ENCODE measurements at regions not wholly inside any gene's neighbourhood (a gene's known extent, or its start where the extent isn't known, plus 50 kb on each side); places are given as distances from the start of the nearest gene placed in this dataset.

DNA sequence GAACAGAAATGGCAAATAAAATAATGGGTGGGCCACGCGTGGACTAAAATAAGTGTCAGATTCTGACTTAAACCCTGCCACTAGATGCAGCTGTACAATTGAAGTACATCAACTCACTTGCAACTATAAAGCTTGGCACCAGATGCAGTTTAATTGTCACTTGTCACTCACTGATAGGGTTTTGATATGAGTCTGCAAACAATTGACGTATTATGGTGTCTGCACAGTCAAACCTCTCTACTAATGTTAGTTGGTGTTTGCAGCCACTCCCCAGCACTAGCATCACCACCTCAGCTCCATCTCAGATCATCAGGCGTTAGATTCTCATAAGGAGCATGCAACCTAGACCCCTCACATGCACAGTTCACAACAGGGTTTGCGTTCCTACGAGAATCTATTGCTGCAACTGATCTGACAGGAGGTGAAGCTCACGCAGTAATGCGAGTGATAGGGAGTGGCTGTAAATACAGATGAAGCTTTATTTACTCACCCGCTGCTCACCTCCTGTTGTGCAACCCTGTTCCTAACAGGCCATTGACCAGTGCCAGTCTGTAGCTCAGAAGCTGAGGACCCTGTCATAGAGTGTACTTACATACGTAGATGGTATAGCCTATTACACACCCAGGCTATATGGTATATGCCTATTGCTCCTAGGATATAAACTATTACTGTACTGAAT is 72.1 kb upstream of the SEMA6A start:
- TF ChIP-seq YY1 (IDR thresholded peaks at IDR 0.05; ENCODE audit: insufficient read depth, insufficient read length): no peak
- no peak for TF ChIP-seq SUZ12 (IDR thresholded peaks at IDR 0.05; ENCODE audit: extremely low read depth, insufficient read depth, insufficient read length)
- no peak for TF ChIP-seq ZNF274 (IDR thresholded peaks at IDR 0.05; ENCODE audit: low read depth, low read length)

Measured in NT2/D1 (cell line).